UCSD-AML1 (cell line): ENCODE measurements at regions not wholly inside any gene's neighbourhood (a gene's known extent, or its start where the extent isn't known, plus 50 kb on each side); places are given as distances from the start of the nearest gene placed in this dataset.

ENCODE experiments used
- DNase-seq: peaks from one replicate; lab custom pipeline; 2025; ENCODE audit not compliant: unreplicated experiment; lab: John Stamatoyannopoulos, UW

DNA sequence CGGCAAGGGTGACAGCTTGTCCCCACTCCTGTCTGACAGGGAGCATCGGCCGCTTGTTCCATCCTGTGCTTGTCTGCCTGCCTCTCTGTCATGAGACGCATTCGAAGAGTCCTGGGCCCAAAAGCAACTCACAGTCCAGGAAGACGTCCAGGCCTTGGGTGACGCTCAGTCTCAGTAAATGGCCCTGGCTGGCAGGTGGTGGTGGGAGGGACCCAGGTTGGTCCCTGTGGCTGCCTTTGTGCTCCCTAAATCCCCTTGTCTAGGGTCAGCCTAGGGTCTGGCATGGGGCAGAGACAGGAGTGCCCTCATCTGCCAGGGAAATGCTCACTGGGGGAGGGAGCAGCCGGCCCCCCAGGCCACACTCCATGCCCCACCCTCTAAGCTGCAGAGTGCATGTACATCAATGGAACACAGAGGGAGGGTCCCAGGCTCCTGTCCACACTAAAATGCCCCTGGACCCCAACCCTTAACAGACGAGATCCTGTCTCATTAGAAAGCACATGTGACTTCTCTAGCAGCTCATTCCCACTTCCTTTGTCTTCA, 295.2 kb upstream of the ZNF32 start:
- no peak for DNase-seq

DNA sequence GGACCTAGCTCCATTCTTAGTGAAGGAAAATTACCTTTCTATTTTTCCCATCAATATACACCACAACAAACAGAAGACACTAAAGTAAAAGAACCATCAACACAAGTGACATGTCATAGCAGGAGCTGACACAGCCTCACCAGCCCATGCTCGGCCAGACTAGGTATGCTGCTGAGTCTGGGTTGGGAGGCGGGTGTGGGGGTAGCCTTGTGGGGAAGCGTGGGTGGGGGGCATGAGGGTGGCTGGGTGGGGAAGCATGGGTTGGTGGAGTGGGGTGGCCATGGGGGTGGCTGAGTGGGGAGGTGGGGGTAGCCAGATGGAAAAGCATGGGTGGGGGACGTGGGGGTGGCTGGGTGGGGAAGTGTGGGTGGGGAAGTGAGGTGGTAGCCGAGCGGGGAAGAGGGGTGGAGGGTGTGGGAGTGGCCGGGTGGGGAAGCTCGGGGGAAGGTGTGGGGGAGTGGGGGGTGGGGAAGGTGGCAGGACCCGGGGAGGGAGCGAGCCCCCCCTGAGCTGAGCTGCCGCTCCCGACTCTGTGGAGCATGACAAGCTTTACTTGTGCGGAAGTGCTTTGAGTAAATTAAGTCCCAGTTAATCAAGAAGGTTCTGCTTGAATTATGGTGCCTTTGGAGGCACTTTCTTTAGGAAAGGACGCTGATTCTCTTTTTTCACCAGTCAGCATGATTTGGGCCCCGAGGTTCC, 294.6 kb upstream of the ZNF32 start:
- DNase-seq: no peak

GRCh38 chr10:43942096-43942850, 293.6 kb upstream of the ZNF32 start:
- DNase-seq: no peak

GRCh38 chr10:43940898-43941837, 292.5 kb upstream of the ZNF32 start:
- DNase-seq: no peak

DNA sequence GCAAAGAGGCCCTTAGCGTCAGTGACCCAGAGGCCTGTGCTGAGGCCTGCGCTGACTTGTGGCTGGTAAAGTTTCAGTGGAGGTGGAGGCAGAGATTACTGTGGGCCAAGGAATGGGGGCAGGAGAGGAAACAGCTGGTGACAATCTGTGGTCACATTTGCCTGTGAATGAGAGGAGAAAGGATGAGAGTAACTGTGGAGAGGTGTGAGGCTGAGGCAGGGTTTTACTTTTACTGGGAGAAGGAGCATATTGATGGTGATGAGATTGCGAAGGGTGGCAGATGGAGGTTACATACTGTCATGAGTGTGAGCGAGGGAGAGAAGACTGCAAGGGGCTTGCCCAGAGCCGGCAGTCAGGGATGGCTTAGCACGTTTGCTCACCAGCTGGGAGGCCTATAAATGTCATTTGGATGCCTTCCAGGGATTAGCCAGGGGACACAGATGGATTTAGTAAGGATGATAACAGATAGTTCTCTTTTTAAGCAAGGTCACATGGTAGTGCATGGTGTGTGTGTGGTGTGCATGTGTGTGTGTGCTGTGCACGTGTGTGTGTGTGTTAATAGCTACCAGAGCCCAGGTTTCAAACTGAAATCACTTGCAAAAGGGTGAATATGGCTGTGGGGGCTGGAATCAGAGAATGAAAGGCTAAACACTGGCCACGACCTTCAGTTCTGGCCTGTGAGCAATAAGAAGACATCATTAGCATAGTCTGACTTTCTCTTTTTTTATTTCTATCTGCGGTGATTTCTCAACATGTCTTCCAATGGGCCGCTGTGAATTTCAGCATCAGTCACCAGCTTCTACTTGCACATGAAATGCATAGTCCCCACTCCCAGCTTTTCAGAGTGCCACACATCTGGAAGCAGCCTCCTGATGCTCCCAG, 291.5 kb upstream of the ZNF32 start:
- no peak for DNase-seq

DNA sequence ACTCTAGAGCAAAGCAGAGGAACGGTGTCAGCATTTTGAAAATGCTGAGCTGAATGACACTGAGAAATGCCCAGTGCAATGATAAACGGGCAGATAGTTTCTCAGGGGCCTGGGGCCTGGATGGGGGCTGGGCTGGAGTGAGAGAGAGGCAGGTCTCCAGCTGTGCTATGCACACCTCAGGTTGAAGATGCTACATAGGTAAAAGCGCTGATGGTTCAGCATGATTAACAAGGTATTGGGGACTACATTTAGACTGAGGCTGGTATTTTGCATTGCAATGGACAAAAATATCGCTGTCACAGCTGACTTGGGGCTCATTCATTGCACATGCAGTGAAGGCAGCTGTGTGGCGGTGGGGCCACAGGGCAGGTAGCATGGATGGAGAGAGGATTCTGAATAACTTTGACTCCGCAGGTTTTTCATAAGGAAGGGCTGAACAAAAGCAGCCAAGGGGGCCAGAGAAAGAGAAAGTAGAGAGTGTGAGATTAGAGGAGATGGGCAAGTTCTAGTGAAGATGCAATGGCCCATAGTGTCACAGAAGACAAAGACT, 290.8 kb upstream of the ZNF32 start:
- DNase-seq: no peak

DNA sequence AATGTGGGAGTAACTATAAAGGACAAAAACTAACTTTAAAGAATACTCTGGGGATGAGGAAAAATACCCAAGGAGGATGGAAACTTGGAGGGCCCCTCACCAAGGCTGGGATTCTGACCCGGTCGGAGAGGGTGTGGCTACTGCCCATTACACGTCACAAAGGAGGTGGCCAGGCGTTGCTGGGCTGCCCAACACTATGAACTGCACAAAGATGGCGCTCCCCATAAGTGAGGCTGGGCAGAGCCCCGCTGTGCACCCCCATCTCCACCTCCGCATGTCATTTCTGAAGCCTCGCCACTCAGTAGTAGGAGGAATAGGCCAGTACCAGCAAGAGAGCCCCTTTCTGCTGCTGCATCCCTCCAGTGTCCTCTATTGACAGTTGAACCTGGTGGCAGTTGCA, 290.1 kb upstream of the ZNF32 start:
- DNase-seq: no peak

GRCh38 chr10:43931308-43931930, 282.7 kb upstream of the ZNF32 start:
- no peak for DNase-seq

DNA sequence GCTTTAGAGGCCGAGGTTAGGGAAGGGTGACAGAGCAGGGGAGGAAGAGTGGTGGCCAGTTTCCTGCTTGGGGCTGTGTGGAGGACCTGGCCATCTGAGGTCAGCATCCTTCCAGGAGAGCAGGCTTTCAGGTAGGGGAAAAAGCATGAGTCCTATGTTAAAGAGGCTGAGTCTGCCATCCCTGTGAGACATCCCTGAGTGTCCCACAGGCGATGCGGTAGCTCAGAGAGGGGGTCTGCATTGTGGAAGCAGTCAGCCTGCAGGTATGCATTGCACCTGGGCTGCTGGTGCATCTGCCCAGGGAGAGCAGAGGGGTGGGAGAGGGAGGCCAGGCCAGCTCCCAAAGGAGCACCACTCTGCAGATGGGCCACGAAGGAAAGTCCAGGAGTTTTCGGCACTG, 282.1 kb upstream of the ZNF32 start:
- DNase-seq: no peak

GRCh38 chr10:43930243-43930642, 281.6 kb upstream of the ZNF32 start:
- no peak for DNase-seq

GRCh38 chr10:43929122-43929521, 280.4 kb upstream of the ZNF32 start:
- DNase-seq: no peak

GRCh38 chr10:43928425-43928968, 279.8 kb upstream of the ZNF32 start:
- no peak for DNase-seq

GRCh38 chr10:43926875-43927406, 278.3 kb upstream of the ZNF32 start:
- DNase-seq: no peak

- DNase-seq: no peak
Observed at GRCh38 chr10:43926371-43926770, 277.7 kb upstream of the ZNF32 start.

DNA sequence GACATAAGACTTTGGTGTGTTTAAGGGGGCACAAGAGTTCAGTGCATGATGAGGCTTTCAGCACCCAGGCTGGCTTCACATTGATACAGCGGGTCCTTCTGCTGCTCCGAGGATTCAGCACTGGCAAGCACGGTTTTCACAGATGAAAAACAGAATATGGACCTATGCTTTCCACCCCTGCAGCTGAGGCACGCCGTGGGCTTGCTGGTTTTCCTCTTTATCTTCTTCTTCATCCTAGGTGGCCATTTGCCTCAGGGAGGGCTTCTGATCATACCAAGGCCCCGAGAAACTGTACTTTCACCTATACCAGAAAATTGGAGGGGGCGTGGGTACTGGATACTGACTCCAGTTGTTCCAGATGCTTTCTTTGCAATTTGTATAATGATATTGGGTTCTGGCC, 277.1 kb upstream of the ZNF32 start:
- no peak for DNase-seq

GRCh38 chr10:43923328-43923727, 274.6 kb upstream of the ZNF32 start:
- no peak for DNase-seq

GRCh38 chr10:43922335-43923280, 273.9 kb upstream of the ZNF32 start:
- no peak for DNase-seq

DNA sequence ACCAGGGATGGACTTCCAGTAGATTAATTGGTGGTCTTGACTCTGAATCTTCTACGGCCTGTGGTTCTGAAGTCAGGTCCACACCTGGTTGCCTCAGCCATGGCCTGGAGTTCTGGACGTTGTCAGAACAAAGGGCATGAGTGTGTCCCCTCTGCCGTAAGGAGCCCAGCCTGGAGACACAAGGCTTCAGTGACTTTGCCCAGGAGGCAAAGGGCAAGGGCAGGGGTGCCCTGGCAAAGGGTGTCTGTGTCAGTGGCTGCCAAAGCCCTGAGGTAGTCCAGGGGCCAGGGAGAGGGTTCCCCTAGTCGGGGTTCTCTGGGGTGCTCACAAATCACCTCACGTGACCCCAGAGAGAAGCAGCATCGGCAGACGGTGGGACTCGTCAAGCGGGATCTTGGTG, 273.2 kb upstream of the ZNF32 start:
- DNase-seq: no peak
